ENCODE measurements at regions not wholly inside any gene's neighbourhood (a gene's known extent, or its start where the extent isn't known, plus 50 kb on each side); places are given as distances from the start of the nearest gene placed in this dataset.

GRCh38 chr3:35438101-35438500 lies 201.2 kb upstream of the ARPP21 start:
- DNase-seq (ENCODE audit: low read depth, low spot score): no peak
- Histone ChIP-seq H3K27me3 (ENCODE audit: control insufficient read depth, extremely low read depth, insufficient read depth, low read length) (no peaks in the 10 kb centered on the region), H3K27ac (ENCODE audit: control insufficient read depth, insufficient read depth, low read length) (no peak overlapping the region)

GRCh38 chr3:35439663-35440062 lies 199.7 kb upstream of the ARPP21 start:
- dilution Hi-C loops (cut with MboI; ENCODE audit: extremely low pct_ligation_motif_present, low sequenced_read_pairs): no loop called here

More at GRCh38 chr3:35438101-35438500, 201.2 kb upstream of the ARPP21 start:
- dilution Hi-C loops (cut with MboI; ENCODE audit: extremely low pct_ligation_motif_present, low sequenced_read_pairs): no loop called here
- Histone ChIP-seq H4K20me1 (ENCODE audit: control insufficient read depth, extremely low read depth, insufficient read depth, low read length) (no peaks in the 10 kb centered on the region), H3K36me3 (ENCODE audit: control insufficient read depth in 2 of 2, extremely low read depth in 1 of 2, insufficient read depth in 2 of 2, low read length in 2 of 2) (no peaks in the 10 kb centered on the region), H3K4me2 (ENCODE audit: control insufficient read depth, extremely low read depth, insufficient read depth, low read depth, low read length) (no peak overlapping the region), H3K9ac (ENCODE audit: control insufficient read depth, extremely low read depth, insufficient read depth, low read length) (no peak overlapping the region), H3K9me3 (ENCODE audit: control insufficient read depth, low read depth, low read length) (no peaks in the 10 kb centered on the region), H3K9me1 (ENCODE audit: control insufficient read depth, extremely low read depth, insufficient read depth, low read length) (no peaks in the 10 kb centered on the region), H2AFZ (ENCODE audit: control insufficient read depth, low read length) (no peak overlapping the region), H3K4me3 (ENCODE audit: control insufficient read depth in 2 of 3, extremely low read depth in 1 of 3, insufficient read depth in 2 of 3, low read depth in 1 of 3, low read length in 3 of 3) (no peak overlapping the region), H3K79me2 (ENCODE audit: control insufficient read depth, insufficient read depth, low read length) (no peaks in the 10 kb centered on the region), H3K4me1 (ENCODE audit: control insufficient read depth, extremely low read depth, insufficient read depth, low read length) (no peaks in the 10 kb centered on the region)
- FAIRE-seq: no peak
- TF ChIP-seq CTCF (optimal IDR thresholded peaks at IDR 0.05 in 1 of 3, IDR thresholded peaks at IDR 0.05 in 1 of 3, conservative IDR thresholded peaks at IDR 0.05 in 1 of 3; ENCODE audit: extremely low read depth in 1 of 3, insufficient read depth in 2 of 3, low read length in 3 of 3) (no peak), EZH2 (IDR thresholded peaks at IDR 0.05; ENCODE audit: low read length) (no peak)

More at GRCh38 chr3:35439663-35440062, 199.7 kb upstream of the ARPP21 start:
- Histone ChIP-seq H2AFZ (ENCODE audit: control insufficient read depth, low read length) (no peak overlapping the region), H3K79me2 (ENCODE audit: control insufficient read depth, insufficient read depth, low read length) (no peaks in the 10 kb centered on the region), H3K27me3 (ENCODE audit: control insufficient read depth, extremely low read depth, insufficient read depth, low read length) (no peaks in the 10 kb centered on the region), H3K4me3 (ENCODE audit: control insufficient read depth in 2 of 3, extremely low read depth in 1 of 3, insufficient read depth in 2 of 3, low read depth in 1 of 3, low read length in 3 of 3) (no peak overlapping the region), H3K9ac (ENCODE audit: control insufficient read depth, extremely low read depth, insufficient read depth, low read length) (no peak overlapping the region), H3K4me2 (ENCODE audit: control insufficient read depth, extremely low read depth, insufficient read depth, low read depth, low read length) (no peak overlapping the region), H3K9me1 (ENCODE audit: control insufficient read depth, extremely low read depth, insufficient read depth, low read length) (no peaks in the 10 kb centered on the region), H3K36me3 (ENCODE audit: control insufficient read depth in 2 of 2, extremely low read depth in 1 of 2, insufficient read depth in 2 of 2, low read length in 2 of 2) (no peaks in the 10 kb centered on the region), H3K27ac (ENCODE audit: control insufficient read depth, insufficient read depth, low read length) (no peak overlapping the region), H4K20me1 (ENCODE audit: control insufficient read depth, extremely low read depth, insufficient read depth, low read length) (no peaks in the 10 kb centered on the region), H3K9me3 (ENCODE audit: control insufficient read depth, low read depth, low read length) (no peaks in the 10 kb centered on the region), H3K4me1 (ENCODE audit: control insufficient read depth, extremely low read depth, insufficient read depth, low read length) (no peaks in the 10 kb centered on the region)
- no peak for TF ChIP-seq EZH2 (IDR thresholded peaks at IDR 0.05; ENCODE audit: low read length)
- no peak for TF ChIP-seq CTCF (optimal IDR thresholded peaks at IDR 0.05 in 1 of 3, IDR thresholded peaks at IDR 0.05 in 1 of 3, conservative IDR thresholded peaks at IDR 0.05 in 1 of 3; ENCODE audit: extremely low read depth in 1 of 3, insufficient read depth in 2 of 3, low read length in 3 of 3)
- DNase-seq (ENCODE audit: low read depth, low spot score) (no peak), FAIRE-seq (no peak)

Measured in keratinocyte (primary cell).